Mucosa of descending colon (tissue), 3 donors: ENCODE measurements at regions not wholly inside any gene's neighbourhood (a gene's known extent, or its start where the extent isn't known, plus 50 kb on each side); places are given as distances from the start of the nearest gene placed in this dataset.

Experiments used
- ATAC-seq: fragments of 200-7000 bp; cut with Tn5 transposase; one replicate; pipeline ENCODE4 v1.9.1; 2020; ENCODE audit warnings: mild to moderate bottlenecking, moderate library complexity
- DNase-seq, 3 donors: peaks; one replicate each; pipeline ENCODE4 v3.0.0-alpha.2; 2020
- H3K36me3 ChIP-seq: fragments of 200-600 bp; one replicate; pipeline ENCODE4 v1.8.0; 2021; ENCODE audit warnings: low read depth, mild to moderate bottlenecking
- H3K4me1 ChIP-seq: fragments of 200-600 bp; one replicate; pipeline ENCODE4 v1.8.0; 2021; ENCODE audit warnings: low read depth, mild to moderate bottlenecking
- H3K4me3 ChIP-seq: fragments of 200-600 bp; one replicate; pipeline ENCODE4 v1.8.0; 2021; ENCODE audit warnings: mild to moderate bottlenecking
- H3K9me3 ChIP-seq: fragments of 200-600 bp; one replicate; pipeline ENCODE4 v1.8.0; 2021; ENCODE audit warnings: mild to moderate bottlenecking
- intact Hi-C, 2 donors: fragments of 100-400 bp; cut with DNase I in 1 of 2; cut with micrococcal nuclease in 1 of 2; formaldehyde crosslinking; loops; one replicate each; pipeline versions ENCODE4 v1.11.0 to v1.11.1; 2022; cut with DNase I, micrococcal nuclease
- TF ChIP-seq, protein P1 (sequence below): fragments of 200-600 bp; IDR thresholded peaks from one replicate; pipeline ENCODE4 v1.8.0; 2022; ENCODE audit warnings: antibody characterized with exemption, mild to moderate bottlenecking
- donor health status: DM: no; HTN: no; CAD: no; lungs with moderate emphysema.
- donor health status: DM: no; HTN: no; CAD: no.
- donor health status: DM: no; HTN: yes; CAD: no.

GRCh38 chr10:118537623-118538022 lies 57.8 kb downstream of the PRLHR start:
- no peaks in the 10 kb centered on the region for H3K9me3 ChIP-seq
- TF ChIP-seq, protein P1, sequence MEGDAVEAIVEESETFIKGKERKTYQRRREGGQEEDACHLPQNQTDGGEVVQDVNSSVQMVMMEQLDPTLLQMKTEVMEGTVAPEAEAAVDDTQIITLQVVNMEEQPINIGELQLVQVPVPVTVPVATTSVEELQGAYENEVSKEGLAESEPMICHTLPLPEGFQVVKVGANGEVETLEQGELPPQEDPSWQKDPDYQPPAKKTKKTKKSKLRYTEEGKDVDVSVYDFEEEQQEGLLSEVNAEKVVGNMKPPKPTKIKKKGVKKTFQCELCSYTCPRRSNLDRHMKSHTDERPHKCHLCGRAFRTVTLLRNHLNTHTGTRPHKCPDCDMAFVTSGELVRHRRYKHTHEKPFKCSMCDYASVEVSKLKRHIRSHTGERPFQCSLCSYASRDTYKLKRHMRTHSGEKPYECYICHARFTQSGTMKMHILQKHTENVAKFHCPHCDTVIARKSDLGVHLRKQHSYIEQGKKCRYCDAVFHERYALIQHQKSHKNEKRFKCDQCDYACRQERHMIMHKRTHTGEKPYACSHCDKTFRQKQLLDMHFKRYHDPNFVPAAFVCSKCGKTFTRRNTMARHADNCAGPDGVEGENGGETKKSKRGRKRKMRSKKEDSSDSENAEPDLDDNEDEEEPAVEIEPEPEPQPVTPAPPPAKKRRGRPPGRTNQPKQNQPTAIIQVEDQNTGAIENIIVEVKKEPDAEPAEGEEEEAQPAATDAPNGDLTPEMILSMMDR: no peak
- intact Hi-C loops: no loop called here
- H3K4me1 ChIP-seq: no peaks in the 10 kb centered on the region
- H3K4me3 ChIP-seq: no peak overlapping the region
- ATAC-seq (no peak), DNase-seq (no peak)
- H3K36me3 ChIP-seq: no peaks in the 10 kb centered on the region

- H3K9me3 ChIP-seq: no peaks in the 10 kb centered on the region
- H3K36me3 ChIP-seq: no peaks in the 10 kb centered on the region
- intact Hi-C loops: no loop called here
- H3K4me1 ChIP-seq: no peaks in the 10 kb centered on the region
- ATAC-seq: no peak
- TF ChIP-seq, protein P1: no peak
- no peak overlapping the region for H3K4me3 ChIP-seq
- no peak for DNase-seq
Observed at GRCh38 chr10:118534136-118534535, 61.3 kb downstream of the PRLHR start.

- Histone ChIP-seq H3K9me3 (no peaks in the 10 kb centered on the region), H3K36me3 (no peaks in the 10 kb centered on the region), H3K4me1 (no peaks in the 10 kb centered on the region), H3K4me3 (no peak overlapping the region)
- ATAC-seq (peak; percentile 31), DNase-seq (no peak)
- TF ChIP-seq, protein P1: no peak
- intact Hi-C loops: no loop called here
Observed at GRCh38 chr10:118531105-118531852, 64.2 kb downstream of the PRLHR start.

- Histone ChIP-seq H3K36me3 (no peaks in the 10 kb centered on the region), H3K4me1 (no peaks in the 10 kb centered on the region), H3K9me3 (no peaks in the 10 kb centered on the region), H3K4me3 (no peak overlapping the region)
- ATAC-seq (no peak), DNase-seq (no peak)
- TF ChIP-seq, protein P1: no peak
- intact Hi-C loops: no loop called here
Observed at GRCh38 chr10:118528426-118528825, 67.0 kb downstream of the PRLHR start.

DNA sequence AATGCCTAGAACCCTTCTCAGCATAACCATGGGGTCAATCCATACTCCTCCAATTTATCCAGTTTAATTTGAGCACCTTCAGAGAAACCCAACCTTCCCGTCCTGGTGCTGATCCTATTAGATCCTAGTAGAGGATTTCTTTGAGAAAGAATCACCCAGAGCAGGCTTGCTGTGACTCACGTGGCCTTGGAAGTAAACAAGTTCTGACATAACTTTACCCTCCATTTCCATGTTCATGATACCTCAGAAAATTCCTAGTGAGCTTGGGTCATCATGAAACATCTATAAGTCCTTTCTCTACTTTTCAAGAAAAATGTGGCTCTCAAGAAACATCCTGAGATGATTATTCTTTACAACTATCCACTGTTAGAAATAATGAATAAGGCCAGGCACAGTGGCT lies 71.7 kb downstream of the PRLHR start:
- intact Hi-C loops: no loop called here
- H3K4me3 ChIP-seq: no peak overlapping the region
- no peaks in the 10 kb centered on the region for H3K4me1 ChIP-seq
- DNase-seq: no peak
- no peaks in the 10 kb centered on the region for H3K36me3 ChIP-seq
- TF ChIP-seq, protein P1: no peak
- ATAC-seq: no peak
- no peaks in the 10 kb centered on the region for H3K9me3 ChIP-seq
